ENCODE measurements at regions not wholly inside any gene's neighbourhood (a gene's known extent, or its start where the extent isn't known, plus 50 kb on each side); places are given as distances from the start of the nearest gene placed in this dataset.
"Not testable (repeated sequence)": the region's sequence is repeated elsewhere in the genome, so short reads cannot be mapped to it uniquely, and the experiment has no call there.

DNA sequence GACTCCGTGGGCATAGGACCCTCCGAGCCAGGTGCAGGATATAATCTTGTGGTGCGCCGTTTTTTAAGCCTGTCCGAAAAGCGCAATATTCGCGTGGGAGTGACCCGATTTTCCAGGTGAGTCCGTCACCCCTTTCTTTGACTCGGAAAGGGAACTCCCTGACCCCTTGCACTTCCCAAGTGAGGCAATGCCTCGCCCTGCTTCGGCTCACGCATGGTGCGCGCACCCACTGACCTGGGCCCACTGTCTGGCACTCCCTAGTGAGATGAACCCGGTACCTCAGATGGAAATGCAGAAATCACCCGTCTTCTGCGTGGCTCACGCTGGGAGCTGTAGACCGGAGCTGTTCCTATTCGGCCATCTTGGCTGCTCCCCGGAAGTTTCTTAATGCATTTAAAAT, 99.5 kb upstream of the EOMES start:
- not testable (repeated sequence) for H3K4me2 ChIP-seq (ENCODE audit: low read length); H3K27me3 ChIP-seq (ENCODE audit: control insufficient read depth, insufficient read depth, low read length)

DNA sequence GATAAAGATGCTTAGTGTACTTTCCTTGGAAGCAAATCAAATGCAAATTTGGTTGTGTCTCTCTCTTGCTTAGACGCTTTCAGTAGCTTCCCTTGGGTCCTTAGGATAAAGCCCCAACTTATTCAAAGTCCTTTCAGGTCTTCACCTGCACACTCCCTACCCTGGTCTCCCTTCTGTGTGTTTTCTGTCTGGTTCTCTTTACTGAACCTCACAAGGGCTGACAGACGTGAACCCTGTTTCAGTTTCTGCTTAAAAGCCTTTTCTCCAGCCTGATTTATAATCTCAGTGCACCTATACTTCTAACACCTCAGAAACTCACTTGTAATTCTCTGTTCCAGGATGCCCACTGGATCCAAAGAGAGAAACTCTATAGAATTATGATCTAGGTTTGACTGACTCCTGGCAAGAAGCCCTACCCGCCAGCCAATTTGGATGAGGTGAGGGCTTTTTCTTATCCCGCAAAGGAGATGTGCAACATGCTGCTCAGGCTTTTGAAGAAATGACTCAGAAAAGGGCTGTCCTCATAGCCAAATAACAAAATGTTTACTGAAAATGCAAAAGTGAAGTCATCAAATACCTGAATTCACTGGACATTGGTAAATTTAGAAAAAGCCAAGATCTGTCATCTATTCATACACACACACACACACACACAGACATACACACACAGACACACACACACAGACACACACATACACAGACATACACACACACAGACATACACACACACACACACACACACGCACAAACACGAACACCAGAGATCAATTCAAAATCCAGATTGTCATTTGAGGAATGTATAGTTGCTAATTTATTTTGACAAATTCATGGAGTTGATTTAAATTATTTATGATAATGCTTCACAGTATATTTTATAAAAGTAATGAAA, 102.4 kb upstream of the EOMES start:
- H3K36me3 ChIP-seq (ENCODE audit: insufficient read depth, low read length): no peaks in the 10 kb centered on the region
- no peaks in the 10 kb centered on the region for H3K4me1 ChIP-seq (ENCODE audit: control insufficient read depth, insufficient read depth, low read length)
- H3K9me3 ChIP-seq (replicated peaks; ENCODE audit: low read length): no peaks in the 10 kb centered on the region
- H3K27me3 ChIP-seq (ENCODE audit: control insufficient read depth, insufficient read depth, low read length): peaks cover 8% of the 10 kb centered on the region
- H3K4me3 ChIP-seq (ENCODE audit: low read length): no peak overlapping the region
- no peak overlapping the region for H3K9ac ChIP-seq (ENCODE audit: low read depth, low read length)
- H3K4me2 ChIP-seq (ENCODE audit: low read length): no peak overlapping the region

More for the DNA sequence above, 99.5 kb upstream of the EOMES start:
- not testable (repeated sequence) for H3K4me1 ChIP-seq (ENCODE audit: control insufficient read depth, insufficient read depth, low read length); H3K36me3 ChIP-seq (ENCODE audit: insufficient read depth, low read length); H3K9me3 ChIP-seq (replicated peaks; ENCODE audit: low read length); H3K9ac ChIP-seq (ENCODE audit: low read depth, low read length); H3K4me3 ChIP-seq (ENCODE audit: low read length)

- Histone ChIP-seq H3K4me1 (ENCODE audit: control insufficient read depth, insufficient read depth, low read length) (no peaks in the 10 kb centered on the region), H3K4me2 (ENCODE audit: low read length) (no peak overlapping the region), H3K27me3 (ENCODE audit: control insufficient read depth, insufficient read depth, low read length) (peaks cover 8% of the 10 kb centered on the region), H3K9ac (ENCODE audit: low read depth, low read length) (no peak overlapping the region), H3K36me3 (ENCODE audit: insufficient read depth, low read length) (no peaks in the 10 kb centered on the region), H3K9me3 (replicated peaks; ENCODE audit: low read length) (no peaks in the 10 kb centered on the region), H3K4me3 (ENCODE audit: low read length) (no peak overlapping the region)
Measured at GRCh38 chr3:27826448-27826847, 104.3 kb upstream of the EOMES start.

- Histone ChIP-seq H3K27me3 (ENCODE audit: control insufficient read depth, insufficient read depth, low read length) (peaks cover 8% of the 10 kb centered on the region), H3K9ac (ENCODE audit: low read depth, low read length) (no peak overlapping the region), H3K4me3 (ENCODE audit: low read length) (no peak overlapping the region), H3K4me1 (ENCODE audit: control insufficient read depth, insufficient read depth, low read length) (no peaks in the 10 kb centered on the region), H3K9me3 (replicated peaks; ENCODE audit: low read length) (no peaks in the 10 kb centered on the region), H3K36me3 (ENCODE audit: insufficient read depth, low read length) (no peaks in the 10 kb centered on the region), H3K4me2 (ENCODE audit: low read length) (no peak overlapping the region)
Measured at GRCh38 chr3:27827041-27827440, 104.9 kb upstream of the EOMES start.

DNA sequence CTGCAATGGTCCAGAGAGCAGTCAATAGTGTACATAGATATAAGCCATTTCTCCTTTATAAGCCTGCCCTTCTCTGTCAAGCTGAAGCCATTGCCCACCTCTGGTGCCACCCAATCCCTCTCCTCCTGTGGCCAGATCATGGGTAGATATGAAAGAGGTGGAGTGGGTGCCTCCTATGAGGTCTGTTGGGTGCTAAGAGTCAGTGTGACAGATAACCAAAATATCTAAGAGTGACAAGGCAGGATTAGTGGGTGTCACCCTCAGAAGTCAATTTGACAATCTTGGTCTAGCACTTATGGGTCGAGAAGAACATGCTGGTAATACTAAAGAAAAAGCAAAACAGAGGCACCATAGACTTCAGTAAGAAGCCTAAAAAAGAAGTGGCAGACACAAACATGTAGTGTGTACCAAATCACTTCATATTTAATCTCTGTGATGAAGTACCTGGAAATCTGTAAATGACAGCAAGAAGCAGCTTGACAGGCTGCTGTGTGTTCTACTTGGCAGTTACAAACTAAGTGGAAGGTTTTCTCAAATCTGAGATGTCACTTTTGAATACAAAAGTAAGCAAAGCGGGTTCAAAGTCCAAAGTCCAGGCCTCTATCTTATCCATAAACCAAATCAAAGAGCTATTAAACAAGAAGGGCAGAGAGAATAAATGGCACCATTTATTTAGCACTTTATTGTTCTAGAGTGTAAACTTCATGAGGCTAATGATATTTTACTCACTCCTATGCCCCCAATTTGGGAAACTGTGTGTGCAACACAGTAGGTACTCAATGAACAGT, 118.9 kb upstream of the EOMES start:
- Histone ChIP-seq H3K36me3 (ENCODE audit: insufficient read depth, low read length) (no peaks in the 10 kb centered on the region), H3K4me1 (ENCODE audit: control insufficient read depth, insufficient read depth, low read length) (no peaks in the 10 kb centered on the region), H3K4me2 (ENCODE audit: low read length) (no peak overlapping the region), H3K27me3 (ENCODE audit: control insufficient read depth, insufficient read depth, low read length) (no peaks in the 10 kb centered on the region), H3K9me3 (replicated peaks; ENCODE audit: low read length) (no peaks in the 10 kb centered on the region), H3K9ac (ENCODE audit: low read depth, low read length) (no peak overlapping the region), H3K4me3 (ENCODE audit: low read length) (no peak overlapping the region)

GRCh38 chr3:27844052-27844675, 122.0 kb upstream of the EOMES start:
- H3K27me3 ChIP-seq (ENCODE audit: control insufficient read depth, insufficient read depth, low read length): no peaks in the 10 kb centered on the region
- no peaks in the 10 kb centered on the region for H3K9me3 ChIP-seq (replicated peaks; ENCODE audit: low read length)
- no peak overlapping the region for H3K4me3 ChIP-seq (ENCODE audit: low read length)
- H3K36me3 ChIP-seq (ENCODE audit: insufficient read depth, low read length): no peaks in the 10 kb centered on the region
- H3K4me1 ChIP-seq (ENCODE audit: control insufficient read depth, insufficient read depth, low read length): no peaks in the 10 kb centered on the region
- no peak overlapping the region for H3K9ac ChIP-seq (ENCODE audit: low read depth, low read length)
- no peak overlapping the region for H3K4me2 ChIP-seq (ENCODE audit: low read length)

DNA sequence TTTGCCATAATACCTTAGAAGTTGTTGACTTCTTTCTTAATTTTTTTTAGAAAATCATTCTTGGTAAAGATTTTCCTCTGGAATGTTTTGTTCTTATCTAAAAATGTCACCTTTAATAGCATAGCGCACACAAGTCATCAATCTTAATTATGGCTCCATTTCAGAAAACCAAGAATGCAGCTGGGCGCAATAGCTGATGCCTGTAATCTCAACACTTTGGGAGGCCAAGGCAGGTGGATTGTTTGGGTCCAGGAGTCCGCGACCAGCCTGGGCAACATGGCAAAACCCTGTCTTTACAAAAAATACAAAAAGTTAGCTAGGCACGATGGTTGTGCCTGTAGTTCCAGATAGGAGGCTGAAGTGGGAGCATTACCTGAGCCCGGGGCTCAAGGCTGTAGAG, 125.6 kb upstream of the EOMES start:
- H3K36me3 ChIP-seq (ENCODE audit: insufficient read depth, low read length): no peaks in the 10 kb centered on the region
- no peak overlapping the region for H3K4me3 ChIP-seq (ENCODE audit: low read length)
- H3K4me2 ChIP-seq (ENCODE audit: low read length): no peak overlapping the region
- H3K27me3 ChIP-seq (ENCODE audit: control insufficient read depth, insufficient read depth, low read length): no peaks in the 10 kb centered on the region
- H3K4me1 ChIP-seq (ENCODE audit: control insufficient read depth, insufficient read depth, low read length): no peaks in the 10 kb centered on the region
- H3K9ac ChIP-seq (ENCODE audit: low read depth, low read length): no peak overlapping the region
- H3K9me3 ChIP-seq (replicated peaks; ENCODE audit: low read length): no peaks in the 10 kb centered on the region

DNA sequence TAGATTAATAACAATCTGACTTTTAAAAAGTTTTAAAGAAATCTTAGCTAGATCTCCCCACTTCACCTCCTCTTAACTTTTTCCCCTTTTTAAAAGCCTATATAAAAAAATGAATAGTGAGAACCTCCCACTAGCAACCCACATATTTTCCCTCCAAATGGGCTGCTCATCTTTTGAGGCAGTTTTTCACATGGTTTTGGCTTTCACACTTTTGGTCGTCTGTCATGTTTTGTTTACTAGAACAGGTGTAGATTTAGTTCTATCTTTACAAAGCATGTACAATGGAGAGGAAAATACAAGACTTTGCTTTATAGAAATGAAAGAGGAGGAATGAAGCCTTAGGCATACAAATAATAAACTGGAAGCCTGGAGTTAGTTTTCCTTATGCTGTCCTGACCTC, 126.7 kb upstream of the EOMES start:
- Histone ChIP-seq H3K4me2 (ENCODE audit: low read length) (no peak overlapping the region), H3K9me3 (replicated peaks; ENCODE audit: low read length) (no peaks in the 10 kb centered on the region)

GRCh38 chr3:27859821-27860220, 137.7 kb upstream of the EOMES start:
- Histone ChIP-seq H3K9ac (ENCODE audit: low read depth, low read length) (no peak overlapping the region), H3K27me3 (ENCODE audit: control insufficient read depth, insufficient read depth, low read length) (no peaks in the 10 kb centered on the region), H3K36me3 (ENCODE audit: insufficient read depth, low read length) (no peaks in the 10 kb centered on the region), H3K4me1 (ENCODE audit: control insufficient read depth, insufficient read depth, low read length) (no peaks in the 10 kb centered on the region), H3K4me2 (ENCODE audit: low read length) (no peak overlapping the region), H3K9me3 (replicated peaks; ENCODE audit: low read length) (no peaks in the 10 kb centered on the region), H3K4me3 (ENCODE audit: low read length) (no peak overlapping the region)

More for the DNA sequence above, 126.7 kb upstream of the EOMES start:
- no peaks in the 10 kb centered on the region for H3K4me1 ChIP-seq (ENCODE audit: control insufficient read depth, insufficient read depth, low read length)
- H3K36me3 ChIP-seq (ENCODE audit: insufficient read depth, low read length): no peaks in the 10 kb centered on the region
- H3K4me3 ChIP-seq (ENCODE audit: low read length): no peak overlapping the region
- H3K27me3 ChIP-seq (ENCODE audit: control insufficient read depth, insufficient read depth, low read length): no peaks in the 10 kb centered on the region
- no peak overlapping the region for H3K9ac ChIP-seq (ENCODE audit: low read depth, low read length)

- Histone ChIP-seq H3K9me3 (replicated peaks; ENCODE audit: low read length) (no peaks in the 10 kb centered on the region), H3K36me3 (ENCODE audit: insufficient read depth, low read length) (no peaks in the 10 kb centered on the region), H3K9ac (ENCODE audit: low read depth, low read length) (no peak overlapping the region), H3K4me1 (ENCODE audit: control insufficient read depth, insufficient read depth, low read length) (no peaks in the 10 kb centered on the region), H3K4me2 (ENCODE audit: low read length) (no peak overlapping the region), H3K4me3 (ENCODE audit: low read length) (no peak overlapping the region), H3K27me3 (ENCODE audit: control insufficient read depth, insufficient read depth, low read length) (no peaks in the 10 kb centered on the region)
Measured at GRCh38 chr3:27861046-27862036, 139.2 kb upstream of the EOMES start.

Data from skeletal muscle satellite cell (primary cell).